HG02938 (cell line): ENCODE measurements at regions not wholly inside any gene's neighbourhood (a gene's known extent, or its start where the extent isn't known, plus 50 kb on each side); places are given as distances from the start of the nearest gene placed in this dataset.
A peak's percentile ranks its signal among the peaks of the same experiment; 100 is the strongest.
"Not testable (repeated sequence)": the region's sequence is repeated elsewhere in the genome, so short reads cannot be mapped to it uniquely, and the experiment has no call there.

Source experiments
- ATAC-seq: cut with Tn5 transposase; IDR thresholded peaks from one replicate; pipeline ENCODE4 v1.9.1; 2021; ENCODE audit warnings: mild to moderate bottlenecking, moderate library complexity; ENCODE audit not compliant: unreplicated experiment

- not testable (repeated sequence) for ATAC-seq
Measured at GRCh38 chr1:143845193-143845592, 126.6 kb downstream of the FAM72C start.

GRCh38 chr1:143842058-143842457 is 129.7 kb downstream of the FAM72C start:
- ATAC-seq: not testable (repeated sequence)

GRCh38 chr1:143839182-143839581 is 132.6 kb downstream of the FAM72C start:
- not testable (repeated sequence) for ATAC-seq

GRCh38 chr1:143838598-143838929 is 133.2 kb downstream of the FAM72C start:
- ATAC-seq: not testable (repeated sequence)

- not testable (repeated sequence) for ATAC-seq
Measured at GRCh38 chr1:143837924-143838597, 133.7 kb downstream of the FAM72C start.

- not testable (repeated sequence) for ATAC-seq
Measured at GRCh38 chr1:143833376-143833775, 138.4 kb downstream of the FAM72C start.

- not testable (repeated sequence) for ATAC-seq
Measured at GRCh38 chr1:143832379-143832716, 139.4 kb downstream of the FAM72C start.

- not testable (repeated sequence) for ATAC-seq
Measured at GRCh38 chr1:143831479-143832378, 140.1 kb downstream of the FAM72C start.

- not testable (repeated sequence) for ATAC-seq
Measured at GRCh38 chr1:143826162-143826561, 145.6 kb downstream of the FAM72C start.

- not testable (repeated sequence) for ATAC-seq
Measured at GRCh38 chr1:143824266-143824665, 147.5 kb downstream of the FAM72C start.

- ATAC-seq: not testable (repeated sequence)
Measured at GRCh38 chr1:143820058-143820457, 151.7 kb downstream of the FAM72C start.

GRCh38 chr1:143816369-143816768 is 155.4 kb downstream of the FAM72C start:
- ATAC-seq: not testable (repeated sequence)

- ATAC-seq: not testable (repeated sequence)
Measured at GRCh38 chr1:143805374-143805773, 166.4 kb downstream of the FAM72C start.

- ATAC-seq: peak; percentile 3
Measured at GRCh38 chr1:143804707-143805356, 167.0 kb downstream of the FAM72C start.

GRCh38 chr1:143803927-143804411 is 167.8 kb downstream of the FAM72C start:
- ATAC-seq: peak; percentile 48

- not testable (repeated sequence) for ATAC-seq
Measured at GRCh38 chr1:143803095-143803494, 168.7 kb downstream of the FAM72C start.

- peak; percentile 44 for ATAC-seq
Measured at GRCh38 chr1:143799568-143800187, 172.1 kb downstream of the FAM72C start.

- not testable (repeated sequence) for ATAC-seq
Measured at GRCh38 chr1:143796369-143796768, 175.4 kb downstream of the FAM72C start.

- ATAC-seq: not testable (repeated sequence)
Measured at GRCh38 chr1:143792047-143792937, 179.5 kb downstream of the FAM72C start.

- ATAC-seq: not testable (repeated sequence)
Measured at GRCh38 chr1:143786381-143786780, 185.4 kb downstream of the FAM72C start.
